SK-N-SH treated with all-trans-retinoic acid at 6 μM for 48 hours (cell line): ENCODE measurements at regions not wholly inside any gene's neighbourhood (a gene's known extent, or its start where the extent isn't known, plus 50 kb on each side); places are given as distances from the start of the nearest gene placed in this dataset.

ENCODE experiments used
- ATAC-seq: fragments of 200-7000 bp; cut with Tn5 transposase; 3 replicates; pipeline ENCODE4 v1.9.1; 2020; ENCODE audit warnings: mild to moderate bottlenecking, moderate library complexity
- ARNTL ChIP-seq: fragments of 450-650 bp; formaldehyde crosslinking; IDR thresholded peaks from 2 replicates; pipeline ENCODE4 v1.5.0; 2020; ENCODE audit warnings: low read depth, mild to moderate bottlenecking, moderate library complexity, borderline replicate concordance
- BACH2 ChIP-seq: fragments of 250-450 bp; sonication (Bioruptor Pico); IDR thresholded peaks from 2 replicates; pipeline ENCODE4 v1.9.0; 2021; ENCODE audit warnings: mild to moderate bottlenecking, borderline replicate concordance
- CSDC2 ChIP-seq: fragments of 250-450 bp; sonication (Bioruptor Pico); IDR thresholded peaks from 2 replicates; pipeline ENCODE4 v1.5.0; 2020; ENCODE audit warnings: mild to moderate bottlenecking, moderate library complexity
- CSRNP3 ChIP-seq: fragments of 250-450 bp; sonication (Bioruptor Pico); IDR thresholded peaks from 2 replicates; pipeline ENCODE4 v1.5.1; 2021; ENCODE audit warnings: mild to moderate bottlenecking, moderate library complexity
- ESRRG ChIP-seq: fragments of 250-450 bp; sonication (Bioruptor Pico); IDR thresholded peaks from 2 replicates; pipeline ENCODE4 v1.6.1; 2021; ENCODE audit warnings: mild to moderate bottlenecking
- ISL1 ChIP-seq: fragments of 250-450 bp; sonication (Bioruptor Pico); IDR thresholded peaks from 2 replicates; pipeline ENCODE4 v2.1.2; 2022; ENCODE audit warnings: mild to moderate bottlenecking, moderate library complexity
- OSR1 ChIP-seq: fragments of 250-450 bp; sonication (Bioruptor Pico); IDR thresholded peaks from 2 replicates; pipeline ENCODE4 v1.8.0; 2022; ENCODE audit warnings: moderate library complexity, mild to moderate bottlenecking, inconsistent platforms
- PATZ1 ChIP-seq: fragments of 250-450 bp; sonication (Bioruptor Pico); IDR thresholded peaks from 2 replicates; pipeline ENCODE4 v1.8.0; 2020; ENCODE audit warnings: mild to moderate bottlenecking, moderate library complexity, borderline replicate concordance
- PPARA ChIP-seq: fragments of 250-450 bp; sonication (Bioruptor Pico); IDR thresholded peaks from 2 replicates; pipeline ENCODE4 v1.5.0; 2020; ENCODE audit warnings: mild to moderate bottlenecking, borderline replicate concordance
- RARB ChIP-seq: fragments of 250-450 bp; sonication (Bioruptor Pico); IDR thresholded peaks from 2 replicates; pipeline ENCODE4 v1.8.0; 2021; ENCODE audit warnings: mild to moderate bottlenecking, moderate library complexity
- SNAI2 ChIP-seq: fragments of 250-450 bp; sonication (Bioruptor Pico); IDR thresholded peaks from 2 replicates; pipeline ENCODE4 v1.5.0; 2020; ENCODE audit warnings: mild to moderate bottlenecking, moderate library complexity
- TCF4 ChIP-seq: fragments of 250-450 bp; sonication (Bioruptor Pico); IDR thresholded peaks from 2 replicates; pipeline ENCODE4 v1.8.0; 2021; ENCODE audit warnings: mild to moderate bottlenecking, moderate library complexity, borderline replicate concordance
- TOX ChIP-seq: fragments of 250-450 bp; sonication (Bioruptor Pico); IDR thresholded peaks from 2 replicates; pipeline ENCODE4 v1.8.0; 2021; ENCODE audit warnings: mild to moderate bottlenecking, moderate library complexity, borderline replicate concordance
- TSHZ2 ChIP-seq: fragments of 250-450 bp; sonication (Bioruptor Pico); IDR thresholded peaks from 2 replicates; pipeline ENCODE4 v1.5.0; 2020; ENCODE audit warnings: mild to moderate bottlenecking, moderate library complexity
- ZC3H10 ChIP-seq: fragments of 250-450 bp; sonication (Bioruptor Pico); IDR thresholded peaks from 2 replicates; pipeline ENCODE4 v1.5.1; 2021; ENCODE audit warnings: mild to moderate bottlenecking, moderate library complexity
- ZFP3 ChIP-seq: fragments of 250-450 bp; sonication (Bioruptor Pico); IDR thresholded peaks from 2 replicates; pipeline ENCODE4 v1.5.0; 2020; ENCODE audit warnings: mild to moderate bottlenecking, moderate library complexity
- ZNF565 ChIP-seq: fragments of 450-650 bp; formaldehyde crosslinking; conservative IDR thresholded peaks from 2 replicates; pipeline ENCODE4 v1.5.0; 2020; ENCODE audit warnings: low read depth, mild to moderate bottlenecking, moderate library complexity
- TF ChIP-seq, protein P1 (sequence below): fragments of 250-450 bp; sonication (Bioruptor Pico); IDR thresholded peaks from 2 replicates; pipeline ENCODE4 v1.8.0; 2021; ENCODE audit warnings: low read depth, mild to moderate bottlenecking, moderate library complexity, borderline replicate concordance

GRCh38 chr3:27575499-27575898, 91.3 kb upstream of the SLC4A7 start:
- TF ChIP-seq ISL1 (CRISPR knock-in tag), result no peak
- TF ChIP-seq TSHZ2 (CRISPR knock-in tag), result no peak
- no peak for TF ChIP-seq PATZ1 (CRISPR knock-in tag)
- TF ChIP-seq, protein P1, sequence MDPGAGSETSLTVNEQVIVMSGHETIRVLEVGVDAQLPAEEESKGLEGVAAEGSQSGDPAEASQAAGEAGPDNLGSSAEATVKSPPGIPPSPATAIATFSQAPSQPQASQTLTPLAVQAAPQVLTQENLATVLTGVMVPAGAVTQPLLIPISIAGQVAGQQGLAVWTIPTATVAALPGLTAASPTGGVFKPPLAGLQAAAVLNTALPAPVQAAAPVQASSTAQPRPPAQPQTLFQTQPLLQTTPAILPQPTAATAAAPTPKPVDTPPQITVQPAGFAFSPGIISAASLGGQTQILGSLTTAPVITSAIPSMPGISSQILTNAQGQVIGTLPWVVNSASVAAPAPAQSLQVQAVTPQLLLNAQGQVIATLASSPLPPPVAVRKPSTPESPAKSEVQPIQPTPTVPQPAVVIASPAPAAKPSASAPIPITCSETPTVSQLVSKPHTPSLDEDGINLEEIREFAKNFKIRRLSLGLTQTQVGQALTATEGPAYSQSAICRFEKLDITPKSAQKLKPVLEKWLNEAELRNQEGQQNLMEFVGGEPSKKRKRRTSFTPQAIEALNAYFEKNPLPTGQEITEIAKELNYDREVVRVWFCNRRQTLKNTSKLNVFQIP (CRISPR knock-in tag), result no peak
- TF ChIP-seq TCF4 (CRISPR knock-in tag), result no peak
- TF ChIP-seq PPARA (CRISPR knock-in tag), result no peak
- TF ChIP-seq CSRNP3, result no peak
- TF ChIP-seq BACH2 (CRISPR knock-in tag), result no peak
- no peak for TF ChIP-seq ZC3H10 (CRISPR knock-in tag)
- no peak for TF ChIP-seq OSR1 (CRISPR knock-in tag)
- TF ChIP-seq, all 23 proteins: peak for 0
- ATAC-seq, result no peak

GRCh38 chr3:27574438-27574795, 90.2 kb upstream of the SLC4A7 start:
- TF ChIP-seq ISL1 (CRISPR knock-in tag) (no peak), ESRRG (no peak), ZFP3 (CRISPR knock-in tag) (no peak), BACH2 (CRISPR knock-in tag) (no peak), TSHZ2 (CRISPR knock-in tag) (no peak), ARNTL (CRISPR knock-in tag) (no peak), CSRNP3 (no peak), ZNF565 (CRISPR knock-in tag) (no peak), CSDC2 (CRISPR knock-in tag) (no peak), TOX (CRISPR knock-in tag) (no peak), PPARA (CRISPR knock-in tag) (no peak), RARB (no peak), PATZ1 (CRISPR knock-in tag) (no peak), SNAI2 (CRISPR knock-in tag) (no peak), TCF4 (CRISPR knock-in tag) (no peak)
- TF ChIP-seq, protein P1 (CRISPR knock-in tag), result no peak
- no peak for ATAC-seq
